HepG2 (cell line): ENCODE measurements at regions not wholly inside any gene's neighbourhood (a gene's known extent, or its start where the extent isn't known, plus 50 kb on each side); places are given as distances from the start of the nearest gene placed in this dataset.

ENCODE experiments used
- ATAC-seq: fragments of 200-7000 bp; cut with Tn5 transposase; 3 replicates; pipeline ENCODE4 v1.9.1; 2020; ENCODE audit warnings: mild to moderate bottlenecking, moderate library complexity
- BruUV-seq: library from RNA; stranded (reverse); fragments of 400-500 nt; replicated peaks from 2 replicates; lab custom pipeline; 2021; lab: Mats Ljungman, UMichigan
- CTCF ChIA-PET: fragments of 300-600 bp; formaldehyde crosslinking; extraction: SDS; loops from one replicate; lab custom pipeline; 2021; ENCODE audit warnings: low total read pairs, inconsistent platforms, low intra/inter-chr PET ratio; lab: Yijun Ruan, JAX
- POLR2A ChIA-PET: fragments of 350-600 bp; sonication (Branson Sonifier 250); formaldehyde crosslinking; loops from one replicate; lab custom pipeline; 2020; ENCODE audit warnings: antibody characterized with exemption, inconsistent platforms; lab: Yijun Ruan, JAX
- DNase-seq: peaks from one replicate; pipeline ENCODE4 v3.0.0-alpha.2; 2015; ENCODE audit warnings: low spot score
- FAIRE-seq: peaks from 3 replicates; lab custom pipeline; 2011; peaks lifted over from hg19 to GRCh38; lab: Jason Lieb, UNC
- H2AFZ ChIP-seq: one replicate; pipeline ENCODE4 v1.6.1; 2011; ENCODE audit warnings: low read length, inconsistent platforms
- H3K27ac ChIP-seq: fragments of 300-600 bp; 3 replicates; pipeline ENCODE4 v1.8.0; 2011; ENCODE audit warnings: mixed run types, mild to moderate bottlenecking, mixed read lengths, low read length, inconsistent platforms; ENCODE audit not compliant: insufficient read depth; ENCODE audit errors: extremely low read length
- H3K27me3 ChIP-seq, 2 experiments: fragments of 200-600 bp in 1 of 2; 2 replicates in 1 of 2; 3 replicates in 1 of 2; pipeline versions ENCODE4 v1.6.0 to v1.8.0; 2011; ENCODE audit warnings: low read length in 2 of 2, mild to moderate bottlenecking in 2 of 2, moderate library complexity in 2 of 2, inconsistent platforms in 1 of 2; ENCODE audit not compliant: insufficient read depth in 2 of 2, control insufficient read depth in 1 of 2
- H3K36me3 ChIP-seq, 2 experiments: fragments of 200-600 bp in 1 of 2; replicated peaks in 1 of 2; 2 replicates in 1 of 2; 3 replicates in 1 of 2; pipeline versions ENCODE4 v1.5.1 to v1.8.0; 2011; ENCODE audit warnings: low read length in 2 of 2, inconsistent platforms in 1 of 2; ENCODE audit not compliant: insufficient read depth in 2 of 2, control insufficient read depth in 1 of 2
- H3K4me1 ChIP-seq: 2 replicates; pipeline ENCODE4 v1.5.1; 2012; ENCODE audit warnings: low read length, inconsistent platforms; ENCODE audit not compliant: insufficient read depth
- H3K4me2 ChIP-seq: 2 replicates; pipeline ENCODE4 v1.6.0; 2011; ENCODE audit warnings: low read depth, low read length, inconsistent platforms
- H3K4me3 ChIP-seq, 3 experiments: fragments of 200-600 bp in 1 of 3; sonication (generic), shearing (Covaris generic) in 1 of 3; replicated peaks in 1 of 3; 2 replicates each; pipeline ENCODE4 v1.5.1; 2011 to 2016; ENCODE audit warnings: low read length in 3 of 3, inconsistent platforms in 2 of 3, low read depth in 2 of 3, mild to moderate bottlenecking in 2 of 3, control low read depth in 1 of 3, mixed read lengths in 1 of 3; ENCODE audit not compliant: insufficient read depth in 1 of 3
- H3K79me2 ChIP-seq: one replicate; pipeline ENCODE4 v1.6.1; 2011; ENCODE audit warnings: low read length, inconsistent platforms; ENCODE audit not compliant: insufficient read depth
- H3K9ac ChIP-seq: 2 replicates; pipeline ENCODE4 v1.6.0; 2011; ENCODE audit warnings: mild to moderate bottlenecking, low read depth, low read length, inconsistent platforms; ENCODE audit not compliant: insufficient read depth
- H3K9me3 ChIP-seq: 2 replicates; pipeline ENCODE4 v1.5.1; 2012; ENCODE audit warnings: mild to moderate bottlenecking, low read length
- H4K20me1 ChIP-seq: 2 replicates; pipeline ENCODE4 v1.6.0; 2011; ENCODE audit warnings: inconsistent platforms, mild to moderate bottlenecking, low read length, moderate library complexity; ENCODE audit not compliant: insufficient read depth
- BHLHE40 ChIP-seq: IDR thresholded peaks from 2 replicates; pipeline ENCODE4 v1.6.1; 2011; ENCODE audit warnings: low read length, improper control_type of control experiment
- MEF2D ChIP-seq: sonication (generic); formaldehyde crosslinking; IDR thresholded peaks from 2 replicates; pipeline ENCODE4 v1.5.1; 2020; ENCODE audit warnings: mild to moderate bottlenecking, missing genetic modification reagents
- PHF20 ChIP-seq: sonication (generic); formaldehyde crosslinking; IDR thresholded peaks from 2 replicates; pipeline ENCODE4 v1.5.0; 2020; ENCODE audit warnings: mild to moderate bottlenecking, missing genetic modification reagents
- SMAD3 ChIP-seq: sonication (generic); formaldehyde crosslinking; IDR thresholded peaks from 2 replicates; pipeline ENCODE4 v1.4.0; 2020; ENCODE audit warnings: missing genetic modification reagents
- SSRP1 ChIP-seq: IDR thresholded peaks from 2 replicates; pipeline ENCODE4 v1.6.1; 2016; ENCODE audit warnings: control low read depth
- ZNF383 ChIP-seq: sonication (generic); formaldehyde crosslinking; IDR thresholded peaks from 2 replicates; pipeline ENCODE4 v1.4.0; 2020; ENCODE audit warnings: missing genetic modification reagents, mild to moderate bottlenecking, borderline replicate concordance
- WGBS: methylation state at CpG from one replicate; pipeline ENCODE4 v1.1.6; 2017; ENCODE audit warnings: low lambda C conversion rate; 5-methylcytosine and 5-hydroxymethylcytosine counted together
- in situ Hi-C: cut with HindIII; loops from 2 replicates; pipeline ENCODE4 v1.10.0; 2017; ENCODE audit warnings: low pct_unique_long_range_greater_than_20kb; ENCODE audit not compliant: extremely low pct_ligation_motif_present
- intact Hi-C: fragments of 100-400 bp; cut with micrococcal nuclease; formaldehyde crosslinking; loops from one replicate; pipeline ENCODE4 v1.10.0; 2022; ENCODE audit not compliant: unreplicated experiment
- TF ChIP-seq, protein P1 (sequence below): sonication (generic); formaldehyde crosslinking; IDR thresholded peaks from 2 replicates; pipeline ENCODE4 v1.8.0; 2022; ENCODE audit warnings: mild to moderate bottlenecking, missing genetic modification reagents; ENCODE audit not compliant: insufficient replicate concordance
- TF ChIP-seq, protein P2 (sequence below): sonication (generic); formaldehyde crosslinking; IDR thresholded peaks from 2 replicates; pipeline ENCODE4 v1.5.0; 2020; ENCODE audit warnings: missing genetic modification reagents, mild to moderate bottlenecking, borderline replicate concordance
- TF ChIP-seq, protein P3 (sequence below): sonication (generic); formaldehyde crosslinking; conservative IDR thresholded peaks from 2 replicates; pipeline ENCODE4 v1.4.0; 2020; ENCODE audit warnings: mild to moderate bottlenecking, missing genetic modification reagents, moderate library complexity

DNA sequence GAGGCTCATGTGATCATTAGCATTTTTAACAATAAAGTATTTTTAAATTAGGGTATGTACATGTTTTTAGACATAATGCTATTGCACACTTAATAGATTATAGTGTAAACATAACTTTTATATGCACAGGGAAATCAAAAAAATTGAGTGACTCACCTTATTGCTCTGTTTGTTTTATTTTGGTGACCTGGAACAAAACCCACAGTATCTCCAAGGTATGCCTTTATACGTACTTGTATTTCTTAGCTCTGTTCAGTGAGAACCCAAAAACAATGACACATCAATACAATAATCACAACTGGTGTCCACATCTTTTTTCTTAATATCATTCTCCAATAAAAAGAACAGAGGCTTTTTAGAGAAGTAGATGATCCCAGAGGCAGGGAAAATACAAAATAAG lies 112.2 kb downstream of the CYB561 start:
- TF ChIP-seq ZNF383 (CRISPR knock-in tag), result no peak
- no peak for TF ChIP-seq MEF2D
- TF ChIP-seq, protein P1, sequence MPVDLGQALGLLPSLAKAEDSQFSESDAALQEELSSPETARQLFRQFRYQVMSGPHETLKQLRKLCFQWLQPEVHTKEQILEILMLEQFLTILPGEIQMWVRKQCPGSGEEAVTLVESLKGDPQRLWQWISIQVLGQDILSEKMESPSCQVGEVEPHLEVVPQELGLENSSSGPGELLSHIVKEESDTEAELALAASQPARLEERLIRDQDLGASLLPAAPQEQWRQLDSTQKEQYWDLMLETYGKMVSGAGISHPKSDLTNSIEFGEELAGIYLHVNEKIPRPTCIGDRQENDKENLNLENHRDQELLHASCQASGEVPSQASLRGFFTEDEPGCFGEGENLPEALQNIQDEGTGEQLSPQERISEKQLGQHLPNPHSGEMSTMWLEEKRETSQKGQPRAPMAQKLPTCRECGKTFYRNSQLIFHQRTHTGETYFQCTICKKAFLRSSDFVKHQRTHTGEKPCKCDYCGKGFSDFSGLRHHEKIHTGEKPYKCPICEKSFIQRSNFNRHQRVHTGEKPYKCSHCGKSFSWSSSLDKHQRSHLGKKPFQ (CRISPR knock-in tag), result no peak
- no peak for TF ChIP-seq SSRP1
- no peak for TF ChIP-seq SMAD3 (CRISPR knock-in tag)
- TF ChIP-seq, protein P2, sequence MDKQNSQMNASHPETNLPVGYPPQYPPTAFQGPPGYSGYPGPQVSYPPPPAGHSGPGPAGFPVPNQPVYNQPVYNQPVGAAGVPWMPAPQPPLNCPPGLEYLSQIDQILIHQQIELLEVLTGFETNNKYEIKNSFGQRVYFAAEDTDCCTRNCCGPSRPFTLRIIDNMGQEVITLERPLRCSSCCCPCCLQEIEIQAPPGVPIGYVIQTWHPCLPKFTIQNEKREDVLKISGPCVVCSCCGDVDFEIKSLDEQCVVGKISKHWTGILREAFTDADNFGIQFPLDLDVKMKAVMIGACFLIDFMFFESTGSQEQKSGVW, result no peak
- no peak for TF ChIP-seq BHLHE40
- no peak for TF ChIP-seq PHF20 (CRISPR knock-in tag)
- TF ChIP-seq, protein P3, sequence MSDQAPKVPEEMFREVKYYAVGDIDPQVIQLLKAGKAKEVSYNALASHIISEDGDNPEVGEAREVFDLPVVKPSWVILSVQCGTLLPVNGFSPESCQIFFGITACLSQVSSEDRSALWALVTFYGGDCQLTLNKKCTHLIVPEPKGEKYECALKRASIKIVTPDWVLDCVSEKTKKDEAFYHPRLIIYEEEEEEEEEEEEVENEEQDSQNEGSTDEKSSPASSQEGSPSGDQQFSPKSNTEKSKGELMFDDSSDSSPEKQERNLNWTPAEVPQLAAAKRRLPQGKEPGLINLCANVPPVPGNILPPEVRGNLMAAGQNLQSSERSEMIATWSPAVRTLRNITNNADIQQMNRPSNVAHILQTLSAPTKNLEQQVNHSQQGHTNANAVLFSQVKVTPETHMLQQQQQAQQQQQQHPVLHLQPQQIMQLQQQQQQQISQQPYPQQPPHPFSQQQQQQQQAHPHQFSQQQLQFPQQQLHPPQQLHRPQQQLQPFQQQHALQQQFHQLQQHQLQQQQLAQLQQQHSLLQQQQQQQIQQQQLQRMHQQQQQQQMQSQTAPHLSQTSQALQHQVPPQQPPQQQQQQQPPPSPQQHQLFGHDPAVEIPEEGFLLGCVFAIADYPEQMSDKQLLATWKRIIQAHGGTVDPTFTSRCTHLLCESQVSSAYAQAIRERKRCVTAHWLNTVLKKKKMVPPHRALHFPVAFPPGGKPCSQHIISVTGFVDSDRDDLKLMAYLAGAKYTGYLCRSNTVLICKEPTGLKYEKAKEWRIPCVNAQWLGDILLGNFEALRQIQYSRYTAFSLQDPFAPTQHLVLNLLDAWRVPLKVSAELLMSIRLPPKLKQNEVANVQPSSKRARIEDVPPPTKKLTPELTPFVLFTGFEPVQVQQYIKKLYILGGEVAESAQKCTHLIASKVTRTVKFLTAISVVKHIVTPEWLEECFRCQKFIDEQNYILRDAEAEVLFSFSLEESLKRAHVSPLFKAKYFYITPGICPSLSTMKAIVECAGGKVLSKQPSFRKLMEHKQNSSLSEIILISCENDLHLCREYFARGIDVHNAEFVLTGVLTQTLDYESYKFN (CRISPR knock-in tag), result no peak
- no peak overlapping the region for H3K4me2 ChIP-seq
- no peaks in the 10 kb centered on the region for H3K36me3 ChIP-seq
- DNase-seq (no peak), ATAC-seq (no peak), FAIRE-seq (no peak)
- H3K4me3 ChIP-seq, result no peak overlapping the region
- H3K79me2 ChIP-seq, result no peaks in the 10 kb centered on the region
- BruUV-seq, result no TSS peak
- H3K4me1 ChIP-seq, result no peaks in the 10 kb centered on the region
- no peak overlapping the region for H3K27ac ChIP-seq
- ChIA-PET POLR2A (no interaction called here), CTCF (no interaction called here)
- H2AFZ ChIP-seq, result no peak overlapping the region
- H4K20me1 ChIP-seq, result no peaks in the 10 kb centered on the region
- no peak overlapping the region for H3K9ac ChIP-seq
- intact Hi-C loops, result no loop called here
- no peaks in the 10 kb centered on the region for H3K9me3 ChIP-seq
- no peaks in the 10 kb centered on the region for H3K27me3 ChIP-seq
- 14% methylated on average over 1 of the region's 1 CpG for WGBS
- in situ Hi-C loops, result no loop called here
